ENCODE measurements at regions not wholly inside any gene's neighbourhood (a gene's known extent, or its start where the extent isn't known, plus 50 kb on each side); places are given as distances from the start of the nearest gene placed in this dataset.

DNA sequence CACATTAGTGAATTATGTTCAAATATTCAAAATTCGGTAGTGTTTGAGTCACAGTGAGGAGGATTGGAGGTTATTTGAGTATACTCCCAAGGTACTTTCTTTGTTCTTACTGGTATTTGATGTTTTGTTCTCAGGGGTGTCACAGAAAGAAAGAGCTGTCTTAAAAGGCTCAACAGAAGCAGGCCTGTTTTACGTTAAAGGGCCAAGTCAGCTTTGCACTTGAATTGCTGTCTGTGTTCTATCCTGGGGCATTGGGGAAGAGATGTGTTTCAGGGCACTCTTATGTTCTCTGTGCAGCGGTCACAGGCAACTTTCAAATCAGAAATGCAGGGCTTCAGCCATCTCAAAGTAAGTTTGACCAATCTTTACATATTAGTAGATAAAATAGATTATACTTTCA, 1113.1 kb upstream of the LCORL start:
- DNase-seq (ENCODE audit: low read depth, low spot score) (no peak), FAIRE-seq (no peak)
- no peak overlapping the region for H3K9ac ChIP-seq (replicated peaks; ENCODE audit: extremely low read depth, insufficient read depth, low read length)
- H3K79me2 ChIP-seq (ENCODE audit: control insufficient read depth, insufficient read depth, low read length), result no peaks in the 10 kb centered on the region
- H4K20me1 ChIP-seq (replicated peaks; ENCODE audit: control insufficient read depth, extremely low read depth, insufficient read depth, low read length), result no peaks in the 10 kb centered on the region
- no peaks in the 10 kb centered on the region for H3K9me1 ChIP-seq (replicated peaks; ENCODE audit: control insufficient read depth, extremely low read depth, insufficient read depth, low read length)
- no peaks in the 10 kb centered on the region for H3K36me3 ChIP-seq (ENCODE audit: control insufficient read depth in 2 of 2, extremely low read depth in 1 of 2, insufficient read depth in 2 of 2, low read length in 2 of 2)
- H3K4me2 ChIP-seq (ENCODE audit: insufficient read depth, low read length), result no peak overlapping the region
- TF ChIP-seq, protein P1, sequence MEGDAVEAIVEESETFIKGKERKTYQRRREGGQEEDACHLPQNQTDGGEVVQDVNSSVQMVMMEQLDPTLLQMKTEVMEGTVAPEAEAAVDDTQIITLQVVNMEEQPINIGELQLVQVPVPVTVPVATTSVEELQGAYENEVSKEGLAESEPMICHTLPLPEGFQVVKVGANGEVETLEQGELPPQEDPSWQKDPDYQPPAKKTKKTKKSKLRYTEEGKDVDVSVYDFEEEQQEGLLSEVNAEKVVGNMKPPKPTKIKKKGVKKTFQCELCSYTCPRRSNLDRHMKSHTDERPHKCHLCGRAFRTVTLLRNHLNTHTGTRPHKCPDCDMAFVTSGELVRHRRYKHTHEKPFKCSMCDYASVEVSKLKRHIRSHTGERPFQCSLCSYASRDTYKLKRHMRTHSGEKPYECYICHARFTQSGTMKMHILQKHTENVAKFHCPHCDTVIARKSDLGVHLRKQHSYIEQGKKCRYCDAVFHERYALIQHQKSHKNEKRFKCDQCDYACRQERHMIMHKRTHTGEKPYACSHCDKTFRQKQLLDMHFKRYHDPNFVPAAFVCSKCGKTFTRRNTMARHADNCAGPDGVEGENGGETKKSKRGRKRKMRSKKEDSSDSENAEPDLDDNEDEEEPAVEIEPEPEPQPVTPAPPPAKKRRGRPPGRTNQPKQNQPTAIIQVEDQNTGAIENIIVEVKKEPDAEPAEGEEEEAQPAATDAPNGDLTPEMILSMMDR (IDR thresholded peaks at IDR 0.05; ENCODE audit: extremely low read depth in 1 of 2, insufficient read depth in 1 of 2, low read depth in 1 of 2, low read length in 2 of 2), result no peak
- TF ChIP-seq POLR2AphosphoS5 (IDR thresholded peaks at IDR 0.05; ENCODE audit: insufficient read depth, low read depth, low read length) (no peak), GATA2 (IDR thresholded peaks at IDR 0.05; ENCODE audit: insufficient read depth, insufficient read length, low read depth, low read length) (no peak), JUN (IDR thresholded peaks at IDR 0.05; ENCODE audit: borderline replicate concordance, insufficient read depth, insufficient read length, low read depth) (no peak), EZH2 (IDR thresholded peaks at IDR 0.05; ENCODE audit: borderline replicate concordance, low read depth, low read length, severe bottlenecking) (no peak), POLR2A (IDR thresholded peaks at IDR 0.05; ENCODE audit: low read depth, low read length) (no peak), FOS (IDR thresholded peaks at IDR 0.05; ENCODE audit: borderline replicate concordance, insufficient read depth, low read length) (no peak), MYC (IDR thresholded peaks at IDR 0.05; ENCODE audit: low read depth, low read length) (no peak)
- TF ChIP-seq, protein P2, sequence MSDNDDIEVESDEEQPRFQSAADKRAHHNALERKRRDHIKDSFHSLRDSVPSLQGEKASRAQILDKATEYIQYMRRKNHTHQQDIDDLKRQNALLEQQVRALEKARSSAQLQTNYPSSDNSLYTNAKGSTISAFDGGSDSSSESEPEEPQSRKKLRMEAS (IDR thresholded peaks at IDR 0.05; ENCODE audit: insufficient read depth, insufficient read length), result no peak
- intact Hi-C loops (cut with micrococcal nuclease), result no loop called here
- no peak overlapping the region for H3K27ac ChIP-seq (ENCODE audit: insufficient read depth, low read depth, low read length)
- dilution Hi-C loops (cut with MboI; ENCODE audit: extremely low pct_ligation_motif_present, low sequenced_read_pairs), result no loop called here
- H3K9me3 ChIP-seq (replicated peaks; ENCODE audit: control insufficient read depth, insufficient read depth, low read length), result no peaks in the 10 kb centered on the region
- BruUV-seq (replicated peaks), result no TSS peak
- H3K4me1 ChIP-seq (ENCODE audit: control insufficient read depth, extremely low read depth, insufficient read depth, low read length), result no peaks in the 10 kb centered on the region
- POLR2A ChIA-PET, result no interaction called here
- CTCF ChIA-PET, result interaction anchor here (1.8 kb wide), 1 partner anchor 10 kb away, joined by 4 read pairs; no protein-coding TSS in a partner anchor
- H3K4me3 ChIP-seq (replicated peaks in 1 of 3; ENCODE audit: insufficient read depth in 1 of 3, low read depth in 1 of 3, low read length in 3 of 3), result no peak overlapping the region
- H3K27me3 ChIP-seq (ENCODE audit: control insufficient read depth in 2 of 2, insufficient read depth in 2 of 2, low read length in 2 of 2), result no peaks in the 10 kb centered on the region
- no peak overlapping the region for H2AFZ ChIP-seq (ENCODE audit: low read depth, low read length)

Measured in endothelial cell of umbilical vein (primary cell).